ENCODE measurements at regions not wholly inside any gene's neighbourhood (a gene's known extent, or its start where the extent isn't known, plus 50 kb on each side); places are given as distances from the start of the nearest gene placed in this dataset.

GRCh38 chr5:120344181-120344580, 119.9 kb upstream of the PRR16 start:
- TF ChIP-seq POLR2A (IDR thresholded peaks at IDR 0.05), result no peak
- TF ChIP-seq CTCF (IDR thresholded peaks at IDR 0.05), result no peak
